Mucosa of descending colon (tissue), 3 donors: ENCODE measurements at regions not wholly inside any gene's neighbourhood (a gene's known extent, or its start where the extent isn't known, plus 50 kb on each side); places are given as distances from the start of the nearest gene placed in this dataset.
A peak's percentile ranks its signal among the peaks of the same experiment; 100 is the strongest.

Source experiments
- ATAC-seq: fragments of 200-7000 bp; cut with Tn5 transposase; one replicate; pipeline ENCODE4 v1.9.1; 2020; ENCODE audit warnings: mild to moderate bottlenecking, moderate library complexity
- DNase-seq, 3 donors: peaks; one replicate each; pipeline ENCODE4 v3.0.0-alpha.2; 2020
- H3K36me3 ChIP-seq: fragments of 200-600 bp; one replicate; pipeline ENCODE4 v1.8.0; 2021; ENCODE audit warnings: low read depth, mild to moderate bottlenecking
- H3K4me1 ChIP-seq: fragments of 200-600 bp; one replicate; pipeline ENCODE4 v1.8.0; 2021; ENCODE audit warnings: low read depth, mild to moderate bottlenecking
- H3K4me3 ChIP-seq: fragments of 200-600 bp; one replicate; pipeline ENCODE4 v1.8.0; 2021; ENCODE audit warnings: mild to moderate bottlenecking
- H3K9me3 ChIP-seq: fragments of 200-600 bp; one replicate; pipeline ENCODE4 v1.8.0; 2021; ENCODE audit warnings: mild to moderate bottlenecking
- intact Hi-C, 2 donors: fragments of 100-400 bp; cut with DNase I in 1 of 2; cut with micrococcal nuclease in 1 of 2; formaldehyde crosslinking; loops; one replicate each; pipeline versions ENCODE4 v1.11.0 to v1.11.1; 2022; cut with DNase I, micrococcal nuclease
- TF ChIP-seq, protein P1 (sequence below): fragments of 200-600 bp; IDR thresholded peaks from one replicate; pipeline ENCODE4 v1.8.0; 2022; ENCODE audit warnings: antibody characterized with exemption, mild to moderate bottlenecking
- donor health status: DM: no; HTN: no; CAD: no; lungs with moderate emphysema.
- donor health status: DM: no; HTN: no; CAD: no.
- donor health status: DM: no; HTN: yes; CAD: no.

DNA sequence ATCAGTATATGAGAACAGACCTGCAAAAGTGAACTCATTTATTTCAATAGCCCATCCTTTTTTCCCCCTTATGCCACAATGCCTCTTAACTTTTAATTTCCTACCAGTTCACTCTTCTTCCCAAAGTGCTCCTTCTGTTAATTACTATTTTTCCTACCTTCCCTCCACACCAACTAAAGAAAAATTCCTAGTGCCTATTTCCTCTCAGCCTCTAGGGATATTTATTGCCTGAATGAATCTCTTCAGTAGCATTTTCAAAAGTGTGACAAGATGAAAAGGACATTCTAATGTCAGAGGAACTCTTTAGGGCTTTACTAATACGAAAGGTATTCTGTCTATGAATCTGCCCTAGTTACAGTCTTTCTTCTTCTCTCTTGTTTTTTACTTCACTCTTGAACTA lies 181.1 kb upstream of the SPRY1 start:
- DNase-seq = no peak
- Histone ChIP-seq H3K4me1 (no peaks in the 10 kb centered on the region), H3K36me3 (no peaks in the 10 kb centered on the region), H3K4me3 (no peak overlapping the region), H3K9me3 (no peaks in the 10 kb centered on the region)
- TF ChIP-seq, protein P1, sequence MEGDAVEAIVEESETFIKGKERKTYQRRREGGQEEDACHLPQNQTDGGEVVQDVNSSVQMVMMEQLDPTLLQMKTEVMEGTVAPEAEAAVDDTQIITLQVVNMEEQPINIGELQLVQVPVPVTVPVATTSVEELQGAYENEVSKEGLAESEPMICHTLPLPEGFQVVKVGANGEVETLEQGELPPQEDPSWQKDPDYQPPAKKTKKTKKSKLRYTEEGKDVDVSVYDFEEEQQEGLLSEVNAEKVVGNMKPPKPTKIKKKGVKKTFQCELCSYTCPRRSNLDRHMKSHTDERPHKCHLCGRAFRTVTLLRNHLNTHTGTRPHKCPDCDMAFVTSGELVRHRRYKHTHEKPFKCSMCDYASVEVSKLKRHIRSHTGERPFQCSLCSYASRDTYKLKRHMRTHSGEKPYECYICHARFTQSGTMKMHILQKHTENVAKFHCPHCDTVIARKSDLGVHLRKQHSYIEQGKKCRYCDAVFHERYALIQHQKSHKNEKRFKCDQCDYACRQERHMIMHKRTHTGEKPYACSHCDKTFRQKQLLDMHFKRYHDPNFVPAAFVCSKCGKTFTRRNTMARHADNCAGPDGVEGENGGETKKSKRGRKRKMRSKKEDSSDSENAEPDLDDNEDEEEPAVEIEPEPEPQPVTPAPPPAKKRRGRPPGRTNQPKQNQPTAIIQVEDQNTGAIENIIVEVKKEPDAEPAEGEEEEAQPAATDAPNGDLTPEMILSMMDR = no peak
- no peak for ATAC-seq
- intact Hi-C loops = no loop called here

DNA sequence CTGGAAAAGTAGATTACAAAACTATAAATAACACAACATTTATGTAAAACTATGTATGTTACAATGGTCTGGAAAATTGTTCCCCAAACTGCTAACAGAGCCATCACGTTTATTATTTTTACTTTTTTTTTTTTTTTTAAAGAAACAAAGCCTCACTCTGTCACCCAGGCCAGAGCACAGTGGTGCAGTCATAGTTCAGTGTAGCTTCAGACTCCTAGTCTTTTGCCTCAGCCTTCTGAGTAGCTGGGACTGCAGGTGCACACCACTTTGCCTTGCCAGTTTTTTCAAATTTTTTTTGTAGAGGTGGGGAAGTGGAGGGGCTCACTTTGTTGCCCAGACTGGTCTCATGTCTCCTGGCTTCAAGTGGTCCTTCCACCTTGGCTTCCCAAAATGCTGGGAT lies 180.1 kb upstream of the SPRY1 start:
- intact Hi-C loops = no loop called here
- H3K9me3 ChIP-seq = no peaks in the 10 kb centered on the region
- H3K36me3 ChIP-seq = no peaks in the 10 kb centered on the region
- DNase-seq (no peak), ATAC-seq (no peak)
- no peaks in the 10 kb centered on the region for H3K4me1 ChIP-seq
- H3K4me3 ChIP-seq = no peak overlapping the region
- TF ChIP-seq, protein P1 = no peak

DNA sequence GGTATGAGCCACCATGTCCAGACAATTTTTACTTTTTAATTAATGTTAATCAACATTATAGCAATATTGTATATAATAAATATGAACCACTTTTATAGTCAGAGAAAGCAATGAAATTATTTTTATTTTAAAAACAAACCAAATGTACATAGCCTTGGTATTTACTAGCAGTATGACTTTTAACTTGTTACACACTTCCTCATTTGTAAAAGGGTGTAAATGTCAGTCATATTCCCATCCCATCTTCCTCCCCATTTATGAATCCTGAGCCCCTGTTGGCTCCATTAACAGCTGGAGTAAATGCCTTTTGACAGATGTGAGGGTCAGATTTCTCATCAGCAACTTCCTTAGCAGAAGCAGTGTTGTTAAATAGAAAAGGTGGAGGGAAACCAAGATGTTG lies 179.6 kb upstream of the SPRY1 start:
- TF ChIP-seq, protein P1 = no peak
- DNase-seq (no peak), ATAC-seq (no peak)
- intact Hi-C loops = no loop called here
- no peak overlapping the region for H3K4me3 ChIP-seq
- no peaks in the 10 kb centered on the region for H3K4me1 ChIP-seq
- H3K9me3 ChIP-seq = no peaks in the 10 kb centered on the region
- H3K36me3 ChIP-seq = no peaks in the 10 kb centered on the region

DNA sequence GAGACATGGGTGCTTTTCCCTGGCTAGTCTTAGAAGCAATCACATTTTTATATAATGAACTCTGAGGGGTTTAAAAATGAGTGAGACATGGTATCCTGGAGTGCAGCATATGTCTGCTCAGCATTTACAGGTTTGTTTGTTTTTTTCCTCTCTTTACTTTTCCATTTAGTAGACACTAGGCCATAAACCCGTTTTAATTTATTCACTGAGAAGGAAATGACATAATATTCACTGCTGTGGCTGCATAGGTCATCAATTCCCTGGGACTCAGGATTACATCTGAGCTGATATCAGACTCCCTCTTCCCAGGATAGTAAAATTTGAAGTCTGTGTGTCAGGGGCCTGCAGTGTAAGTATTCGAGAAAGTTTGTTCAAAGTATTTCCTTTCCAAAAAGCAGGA lies 178.9 kb upstream of the SPRY1 start:
- ATAC-seq (peak; percentile 45), DNase-seq (no peak)
- TF ChIP-seq, protein P1 = no peak
- intact Hi-C loops = no loop called here
- Histone ChIP-seq H3K4me3 (no peak overlapping the region), H3K4me1 (no peaks in the 10 kb centered on the region), H3K9me3 (no peaks in the 10 kb centered on the region), H3K36me3 (no peaks in the 10 kb centered on the region)

DNA sequence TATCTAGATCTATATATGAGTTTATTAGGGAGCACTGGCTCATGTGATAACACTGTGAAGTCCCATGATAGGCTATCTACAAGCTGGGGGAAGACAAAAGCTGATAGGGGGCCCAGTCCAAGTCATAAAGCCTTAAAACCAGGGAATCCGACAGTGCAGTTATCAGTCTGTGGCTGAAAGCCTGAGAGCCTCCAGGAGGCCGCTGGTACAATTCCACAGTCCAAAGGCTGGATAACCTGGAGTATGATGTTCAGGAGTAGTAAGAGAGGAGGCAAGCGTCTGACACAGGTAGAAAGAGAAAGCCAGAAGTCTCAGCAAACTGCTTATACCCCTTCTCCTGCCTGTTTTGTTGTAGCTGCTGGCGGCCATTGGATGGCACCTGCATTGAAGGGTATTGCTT lies 177.6 kb upstream of the SPRY1 start:
- DNase-seq = no peak
- TF ChIP-seq, protein P1 = no peak
- no peaks in the 10 kb centered on the region for H3K4me1 ChIP-seq
- no peaks in the 10 kb centered on the region for H3K36me3 ChIP-seq
- H3K9me3 ChIP-seq = no peaks in the 10 kb centered on the region
- no peak overlapping the region for H3K4me3 ChIP-seq
- no peak for ATAC-seq
- intact Hi-C loops = no loop called here

DNA sequence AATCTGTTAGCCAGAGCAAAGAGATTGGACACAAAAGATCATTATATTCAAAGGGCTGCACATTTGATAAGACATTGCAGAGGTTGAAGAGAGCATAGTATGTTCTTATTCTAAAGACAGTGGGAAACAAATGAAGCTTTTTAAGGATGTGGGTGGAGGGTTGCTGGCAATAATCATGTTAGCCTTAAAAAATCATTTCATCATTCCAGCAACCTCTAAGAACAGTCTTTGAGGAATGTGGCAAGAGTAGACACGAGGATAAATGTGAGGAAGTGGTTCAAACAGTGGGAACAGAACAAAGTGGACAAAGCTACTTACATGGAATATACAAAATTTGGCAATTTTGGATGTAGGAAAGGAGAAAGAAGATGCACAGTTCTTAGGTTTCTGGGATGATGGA lies 167.3 kb upstream of the SPRY1 start:
- no peak for DNase-seq
- Histone ChIP-seq H3K9me3 (no peaks in the 10 kb centered on the region), H3K4me3 (no peak overlapping the region), H3K4me1 (no peaks in the 10 kb centered on the region), H3K36me3 (no peaks in the 10 kb centered on the region)
- intact Hi-C loops = no loop called here
- ATAC-seq = no peak
- TF ChIP-seq, protein P1 = no peak
